HG02938 (cell line): ENCODE measurements at regions not wholly inside any gene's neighbourhood (a gene's known extent, or its start where the extent isn't known, plus 50 kb on each side); places are given as distances from the start of the nearest gene placed in this dataset.

Experiments
- ATAC-seq: cut with Tn5 transposase; IDR thresholded peaks from one replicate; pipeline ENCODE4 v1.9.1; 2021; ENCODE audit warnings: mild to moderate bottlenecking, moderate library complexity; ENCODE audit not compliant: unreplicated experiment

DNA sequence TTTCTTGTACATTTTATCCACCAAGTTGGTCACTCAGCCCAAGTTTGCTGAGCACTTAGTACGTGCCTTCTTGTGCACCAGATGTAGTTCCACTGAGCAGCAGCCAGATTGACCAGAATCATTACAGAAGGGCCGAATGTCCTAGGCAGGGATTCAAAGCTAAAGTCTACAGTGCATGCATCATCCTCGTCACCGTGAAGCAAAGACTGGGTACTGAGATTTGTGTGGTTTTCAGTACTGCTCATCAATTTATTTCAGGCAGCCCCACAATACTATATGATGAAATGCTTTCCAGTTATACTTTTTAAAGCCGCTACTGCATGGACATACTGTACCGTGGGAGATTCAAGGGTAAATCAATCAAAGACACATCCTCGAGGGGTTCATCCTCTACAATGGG, 227.0 kb downstream of the ARRDC4 start:
- ATAC-seq: no peak

DNA sequence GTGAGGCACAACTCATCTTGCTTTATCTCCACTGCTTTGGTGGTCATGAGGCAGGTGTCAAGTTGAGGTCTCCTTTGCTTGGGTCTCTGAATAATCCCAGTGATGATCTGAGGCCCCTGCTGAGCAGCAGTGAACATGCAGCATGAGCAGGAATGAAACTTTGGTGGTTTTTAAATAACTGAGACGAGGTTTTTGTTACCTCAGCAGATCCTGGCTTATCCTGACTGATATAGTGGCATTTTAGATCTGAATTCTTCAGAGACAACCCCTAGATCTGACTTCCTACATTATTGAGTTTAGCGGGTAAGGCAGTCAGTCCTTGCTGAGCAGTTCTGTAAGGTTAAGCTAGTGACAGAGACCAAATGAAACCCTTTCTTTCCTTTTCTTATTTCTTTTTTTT, 230.4 kb downstream of the ARRDC4 start:
- ATAC-seq: no peak

DNA sequence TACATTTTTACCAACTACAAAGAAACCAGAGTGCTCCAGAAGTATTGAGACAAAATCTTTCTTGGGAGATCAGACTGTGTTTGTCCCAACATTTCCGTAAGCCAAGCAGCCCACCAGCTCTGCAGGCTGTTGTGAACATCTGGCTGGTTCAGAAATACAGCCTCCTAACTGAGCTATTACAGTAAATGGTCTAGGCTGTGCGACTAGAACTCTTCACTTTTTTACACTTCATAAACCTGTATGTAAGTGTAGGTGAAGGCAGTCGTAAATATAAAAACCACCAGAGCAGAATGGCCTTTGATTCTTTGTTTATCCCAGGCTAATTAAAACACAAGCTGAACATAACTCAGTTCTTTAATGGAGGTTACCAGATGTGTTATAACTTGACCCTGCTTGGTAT, 235.3 kb downstream of the ARRDC4 start:
- no peak for ATAC-seq

DNA sequence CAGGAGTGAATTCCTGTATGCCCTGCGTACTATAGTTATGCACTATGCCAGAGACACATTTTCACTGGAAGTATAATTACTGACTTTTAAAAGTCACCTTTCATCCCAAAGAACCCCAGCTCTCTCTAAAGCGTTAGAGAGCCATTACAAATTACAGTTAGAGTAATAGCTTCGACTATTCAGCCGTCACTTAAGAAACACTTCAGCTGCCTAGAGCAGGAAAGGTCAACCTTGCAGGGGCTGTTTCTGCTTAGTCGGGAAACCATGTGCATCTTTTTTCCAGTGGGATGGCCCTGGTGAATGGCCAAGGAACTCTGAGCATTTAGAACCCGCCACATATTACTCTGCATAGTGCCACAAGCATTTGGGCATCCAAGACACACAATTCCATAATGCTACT, 235.9 kb downstream of the ARRDC4 start:
- ATAC-seq: no peak

DNA sequence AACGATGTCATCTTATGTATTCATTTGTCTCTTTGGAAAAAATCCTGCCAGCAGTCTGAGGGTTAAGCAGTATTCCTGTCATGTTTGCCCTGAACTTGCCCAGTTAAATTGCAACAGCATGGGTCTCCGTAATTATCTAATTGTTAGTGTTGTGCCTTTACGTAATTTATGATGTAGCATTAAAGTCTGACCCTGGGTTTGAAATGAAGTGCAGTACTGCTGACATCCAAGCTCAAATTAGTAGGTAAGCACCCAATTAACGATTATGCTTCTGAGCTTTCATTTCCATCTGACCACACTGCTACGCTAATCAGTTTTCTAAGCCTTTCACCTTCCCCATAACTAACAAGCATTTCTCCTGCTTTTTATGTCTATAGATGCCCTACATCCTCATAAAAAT, 241.8 kb downstream of the ARRDC4 start:
- ATAC-seq: no peak

DNA sequence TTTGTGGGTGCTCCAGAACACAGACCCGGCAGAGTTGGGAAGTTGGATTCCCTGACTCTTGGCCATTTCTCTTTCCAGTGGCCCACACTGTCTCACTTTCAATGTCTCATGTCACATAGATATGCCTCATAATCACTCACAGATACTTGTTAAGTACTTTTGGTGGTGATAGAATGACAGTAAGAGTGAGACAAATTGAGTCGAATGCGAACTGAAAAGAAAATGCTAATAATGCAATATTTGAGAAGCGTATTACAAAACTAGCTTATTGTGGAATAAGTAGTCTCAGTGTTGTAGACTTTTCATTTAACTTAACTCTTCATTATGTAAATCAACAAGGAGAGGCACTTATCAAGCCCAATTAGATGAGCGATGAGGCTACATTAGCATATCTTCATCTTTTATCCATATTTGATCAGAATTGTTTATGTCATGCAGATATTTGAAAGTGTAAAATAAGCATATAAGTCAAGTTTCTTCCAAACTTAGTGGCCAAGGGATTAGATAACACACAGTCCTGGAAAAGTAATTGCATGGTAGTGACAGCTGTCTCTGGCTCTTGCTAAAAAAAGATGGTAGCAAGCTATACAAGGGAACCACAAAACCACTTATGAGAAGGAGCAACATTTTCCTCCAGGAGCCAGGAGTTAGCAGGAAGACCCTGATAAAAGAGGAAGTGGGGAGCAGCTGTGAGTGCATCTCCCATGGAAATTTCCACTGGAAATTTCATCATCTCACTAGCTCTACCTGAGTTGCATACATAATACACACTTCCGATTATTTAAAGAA, 243.6 kb downstream of the ARRDC4 start:
- no peak for ATAC-seq

DNA sequence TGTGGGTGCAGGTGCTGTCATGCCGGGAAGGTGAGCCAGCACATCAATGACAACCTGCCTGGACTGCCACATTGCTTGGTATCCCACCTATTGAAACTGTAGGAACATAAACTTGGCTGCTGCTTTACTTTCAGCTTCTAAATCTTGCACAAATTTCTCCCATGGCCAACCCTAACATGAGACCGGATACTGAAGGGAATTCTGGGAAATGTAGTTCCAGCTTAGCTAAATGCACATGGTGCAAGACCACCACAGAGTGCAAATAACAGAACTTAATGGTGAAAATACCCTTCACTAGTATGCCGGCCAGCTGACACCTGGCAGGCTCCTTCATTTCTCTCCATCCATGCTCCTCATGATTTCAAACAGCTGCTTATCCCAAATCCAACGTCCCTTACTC, 247.4 kb downstream of the ARRDC4 start:
- ATAC-seq: no peak

DNA sequence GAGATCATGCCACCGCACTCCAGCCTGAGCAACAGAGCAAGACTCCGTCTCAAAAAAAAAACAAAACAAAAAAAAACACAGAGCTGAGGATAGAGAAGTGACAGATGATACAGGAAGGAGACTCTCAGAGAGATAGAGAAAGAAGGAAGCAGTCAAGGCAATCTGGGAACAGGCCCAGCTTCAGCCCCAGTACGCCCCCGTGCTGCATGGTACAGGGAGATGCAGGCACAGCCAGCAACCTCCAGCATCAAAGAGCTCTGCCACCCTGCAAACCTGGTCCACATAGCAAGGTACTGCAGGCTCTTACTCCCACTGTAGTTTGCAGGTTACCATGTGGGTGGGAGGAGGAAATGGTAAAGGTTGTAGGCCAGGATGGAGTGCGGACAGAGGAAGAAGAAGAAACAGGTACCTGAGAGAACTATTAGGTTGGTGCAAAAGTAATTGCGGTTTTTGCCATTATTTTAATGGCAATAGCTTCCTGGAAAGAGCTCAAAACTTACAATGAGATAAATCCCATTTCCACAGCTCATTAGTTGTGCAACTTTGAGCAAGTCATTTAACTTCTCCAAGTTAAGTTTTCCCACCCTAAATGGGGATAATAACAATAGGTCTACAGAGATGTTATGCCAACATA, 253.0 kb downstream of the ARRDC4 start:
- ATAC-seq: no peak

DNA sequence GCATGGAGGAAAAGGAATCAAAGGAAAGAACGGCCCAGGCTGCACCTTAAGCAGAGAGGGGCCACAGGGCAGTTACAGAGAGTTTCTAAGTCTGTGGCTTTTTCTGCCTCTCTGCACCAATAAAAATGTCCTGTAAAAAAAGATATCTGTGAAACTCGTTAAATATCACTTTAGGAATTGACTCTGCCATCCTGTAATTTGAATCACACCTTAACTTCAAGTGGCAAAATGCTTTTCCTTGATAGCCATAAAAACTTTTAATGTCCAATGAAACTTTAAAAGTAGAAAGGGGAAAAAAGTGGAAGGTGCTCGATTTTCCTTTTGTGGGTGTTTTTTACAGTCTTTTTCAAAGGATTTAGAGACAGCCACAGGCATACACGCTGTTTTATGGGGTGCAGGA, 255.7 kb downstream of the ARRDC4 start:
- no peak for ATAC-seq

DNA sequence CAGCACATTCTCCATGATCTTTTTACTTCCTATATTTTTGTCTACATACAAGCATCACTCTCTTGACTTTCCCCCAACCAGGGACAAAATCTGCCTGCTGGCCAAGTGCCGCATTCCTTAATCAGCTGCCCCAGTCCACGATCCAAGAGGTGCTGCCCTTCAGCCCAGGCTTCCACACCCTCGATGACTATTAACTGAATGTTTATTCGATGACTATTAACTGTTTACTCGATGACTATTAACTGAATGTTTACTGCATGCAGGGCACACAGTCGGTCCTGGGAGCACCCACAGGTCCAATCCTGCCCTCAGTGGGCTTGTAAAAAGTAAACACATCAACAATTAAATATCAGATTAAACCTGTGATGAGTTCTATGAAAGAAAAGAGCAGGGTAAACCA, 256.9 kb downstream of the ARRDC4 start:
- no peak for ATAC-seq

DNA sequence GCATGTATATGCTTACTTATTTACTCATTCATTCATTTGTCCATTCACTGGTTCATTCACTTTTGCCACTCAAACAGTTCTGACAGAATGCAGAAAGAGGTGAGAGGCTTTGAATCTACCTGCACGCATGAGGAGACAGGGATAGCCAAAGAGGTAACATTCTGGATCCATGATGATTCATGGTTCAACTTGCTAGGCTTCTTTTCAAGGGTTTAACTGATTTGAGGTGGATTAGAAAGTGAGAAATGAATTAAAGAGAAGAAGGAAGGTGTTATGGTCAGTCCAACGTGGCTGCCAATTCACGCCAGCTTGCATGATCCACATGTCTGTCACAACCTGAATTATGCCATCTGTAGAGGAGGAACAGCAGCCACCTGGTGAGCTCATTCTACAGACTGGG, 260.6 kb downstream of the ARRDC4 start:
- no peak for ATAC-seq

DNA sequence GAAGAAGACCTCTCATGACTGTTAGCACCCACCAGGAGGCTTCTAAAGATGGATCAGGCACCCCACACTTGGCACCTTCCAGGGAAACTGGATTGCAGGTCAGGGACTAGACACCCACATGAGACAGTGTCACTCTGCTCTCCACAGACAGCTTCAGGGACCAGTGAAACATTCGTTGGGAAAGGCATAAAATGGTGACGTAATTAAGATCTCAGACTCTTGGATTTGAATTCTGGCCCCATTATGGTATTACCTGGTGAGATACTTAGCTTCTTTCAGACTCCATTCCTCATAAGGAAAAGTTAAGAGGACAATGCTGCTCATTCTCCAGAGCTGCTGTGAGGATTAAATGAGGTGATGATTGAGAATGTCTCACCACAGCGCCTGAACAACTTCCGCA, 261.1 kb downstream of the ARRDC4 start:
- no peak for ATAC-seq

DNA sequence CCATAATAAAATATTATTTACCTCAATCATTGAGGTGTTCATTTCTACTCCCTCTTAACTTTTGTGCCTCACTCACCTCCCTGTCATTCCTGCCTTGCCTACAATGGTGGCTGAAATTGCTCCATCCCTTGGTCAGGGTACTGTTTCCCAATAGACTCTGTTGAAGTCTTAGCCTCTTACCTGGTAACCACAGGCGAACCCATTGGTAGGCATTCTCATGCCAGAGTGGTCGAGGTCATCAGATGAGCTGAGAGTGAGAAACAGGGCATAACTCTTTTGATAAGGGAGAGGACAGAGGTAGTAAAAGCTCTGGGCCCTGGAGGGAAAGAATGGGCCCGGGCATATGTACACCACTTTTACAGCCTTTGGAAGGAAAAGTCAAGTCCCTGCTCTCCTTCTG, 265.6 kb downstream of the ARRDC4 start:
- no peak for ATAC-seq

DNA sequence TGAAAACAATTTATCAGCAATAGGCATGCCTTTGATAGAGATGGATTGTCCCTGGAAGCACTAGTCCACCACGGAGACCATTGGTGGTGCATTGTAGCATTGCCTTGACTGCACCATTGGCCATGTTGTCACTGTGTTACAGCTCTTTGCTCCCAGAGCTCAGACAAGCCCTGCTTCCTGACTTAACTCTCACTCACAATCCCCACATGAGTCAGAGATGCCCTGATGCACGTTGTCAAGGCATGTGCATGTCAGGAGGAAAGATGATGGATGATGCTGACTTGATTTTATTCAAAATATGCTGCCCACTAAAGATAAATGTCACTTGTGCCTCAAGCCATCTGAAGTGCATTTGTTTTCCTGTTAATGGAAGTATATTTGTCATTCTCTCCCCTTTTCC, 266.1 kb downstream of the ARRDC4 start:
- no peak for ATAC-seq

DNA sequence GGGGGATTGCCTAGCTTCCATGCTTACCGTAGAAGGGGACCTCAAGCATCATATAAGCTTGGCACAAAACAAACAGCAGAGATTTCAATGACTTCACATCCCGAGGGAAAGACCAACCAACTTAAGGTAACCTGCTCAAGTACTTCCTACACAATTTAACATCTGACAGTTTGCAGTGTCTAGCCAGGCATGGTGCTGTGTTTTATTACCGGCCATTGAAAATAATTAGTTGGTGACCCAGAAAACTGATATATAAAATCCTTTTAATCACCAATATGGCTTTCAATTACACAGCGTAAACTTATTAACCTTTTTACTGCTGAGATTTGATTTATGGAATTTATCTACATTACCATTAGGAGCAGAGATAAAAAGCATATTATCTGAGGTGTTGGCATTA, 268.3 kb downstream of the ARRDC4 start:
- ATAC-seq: no peak

DNA sequence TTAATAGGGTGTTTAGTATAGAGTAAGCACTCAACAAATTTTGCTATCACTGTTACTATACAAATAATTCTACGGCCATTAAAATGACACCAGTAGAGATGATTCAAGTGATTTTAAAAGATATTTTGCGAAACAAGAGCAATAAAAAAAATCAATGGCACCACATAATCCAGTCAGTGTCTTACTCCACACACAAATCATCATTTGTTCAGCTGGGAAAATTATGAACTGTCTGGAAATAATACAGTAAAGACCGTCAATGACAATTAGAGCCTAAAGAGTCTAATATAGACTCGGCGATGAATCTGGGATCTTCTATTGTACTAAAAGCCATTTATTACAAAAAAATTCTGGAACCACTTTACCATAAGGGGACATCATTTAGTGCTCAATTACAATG, 270.5 kb downstream of the ARRDC4 start:
- ATAC-seq: no peak

DNA sequence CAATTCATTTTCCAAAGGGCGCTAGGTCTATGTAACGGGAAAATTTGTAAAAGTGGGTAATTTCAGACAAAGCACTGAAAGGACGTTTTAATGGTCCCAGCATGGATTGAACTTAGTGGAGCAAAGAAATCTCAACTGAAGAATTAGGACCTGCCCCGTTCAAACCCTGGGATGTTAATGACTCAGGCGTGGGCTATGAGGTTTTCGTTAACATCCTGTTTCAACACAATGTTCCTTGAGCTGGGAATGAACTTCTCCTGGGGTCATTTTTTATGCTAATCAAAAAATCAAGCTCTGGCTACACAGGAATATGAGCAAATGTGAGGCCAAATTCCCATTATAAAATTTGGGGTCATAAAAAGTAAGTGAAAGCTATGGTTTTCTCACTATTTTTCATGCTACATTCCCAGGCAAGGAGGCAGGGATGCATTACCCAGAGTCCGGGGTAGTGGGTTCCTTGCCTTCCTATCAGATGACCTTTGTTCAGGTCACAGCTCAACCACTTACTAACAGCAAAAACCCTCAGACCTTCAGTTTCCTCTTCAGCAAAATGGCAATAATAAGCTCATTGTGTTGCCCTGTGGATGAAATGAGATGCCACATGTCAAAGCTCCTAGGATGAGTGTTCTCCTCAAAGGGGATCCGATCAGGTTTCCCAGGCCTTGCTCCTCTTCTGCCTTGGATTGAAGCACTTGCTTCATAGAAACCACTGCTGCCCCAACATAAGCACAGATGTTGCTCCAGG, 271.4 kb downstream of the ARRDC4 start:
- ATAC-seq: no peak

DNA sequence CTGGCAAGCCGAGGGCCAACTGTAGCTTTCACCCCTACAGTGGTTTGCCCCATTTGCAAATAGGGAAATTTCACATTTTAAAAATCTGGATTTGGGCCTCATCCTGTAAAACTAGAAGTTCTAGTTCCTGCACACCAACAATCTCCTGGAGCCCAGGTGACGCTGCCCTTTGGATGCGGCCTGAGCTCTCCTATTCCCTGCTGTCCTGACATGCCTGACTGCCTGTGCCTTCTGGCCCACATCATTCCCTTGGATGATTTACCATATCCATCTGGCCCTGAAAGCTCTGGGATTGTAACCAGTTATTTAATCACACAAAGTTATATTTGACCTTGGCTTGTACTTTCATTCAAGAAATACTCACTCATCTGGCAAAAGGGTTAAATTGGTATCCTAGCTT, 272.3 kb downstream of the ARRDC4 start:
- no peak for ATAC-seq

DNA sequence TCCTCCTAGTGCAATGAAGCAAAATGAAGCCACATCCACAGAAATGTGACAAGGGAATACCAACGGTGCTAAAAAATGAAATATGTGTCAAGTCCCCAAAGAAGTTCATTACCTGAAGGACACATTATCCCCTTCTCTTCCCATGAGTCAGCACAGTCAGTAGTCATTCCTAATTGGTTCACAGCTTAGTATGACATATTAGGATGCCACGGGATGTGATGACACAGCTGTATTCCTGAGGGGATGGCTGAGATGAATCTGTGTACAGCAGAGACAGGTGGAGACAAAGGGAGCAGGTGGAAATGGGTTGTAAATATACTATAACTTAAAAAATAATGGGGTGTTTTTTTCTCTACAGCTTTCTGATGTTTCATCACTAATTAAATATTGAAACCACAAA, 273.4 kb downstream of the ARRDC4 start:
- ATAC-seq: no peak

DNA sequence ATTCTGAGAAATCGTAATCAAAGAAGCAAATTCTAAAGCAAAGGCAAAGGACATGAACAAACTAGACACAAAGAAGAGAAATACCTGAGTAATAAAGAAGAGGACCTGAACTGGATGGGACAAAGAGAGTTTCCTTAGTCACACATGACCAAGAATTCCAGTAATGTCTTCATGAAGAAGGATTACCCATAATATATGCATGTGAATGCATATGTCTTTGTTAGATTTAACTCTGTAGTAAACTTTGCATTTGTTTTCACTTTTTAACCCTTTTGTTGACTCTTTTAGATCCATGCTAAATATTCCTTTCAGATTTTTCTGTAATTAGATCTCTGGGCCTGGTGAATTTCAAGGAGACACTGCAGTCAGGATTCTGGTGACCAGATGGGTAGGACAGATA, 279.8 kb downstream of the ARRDC4 start:
- ATAC-seq: no peak

DNA sequence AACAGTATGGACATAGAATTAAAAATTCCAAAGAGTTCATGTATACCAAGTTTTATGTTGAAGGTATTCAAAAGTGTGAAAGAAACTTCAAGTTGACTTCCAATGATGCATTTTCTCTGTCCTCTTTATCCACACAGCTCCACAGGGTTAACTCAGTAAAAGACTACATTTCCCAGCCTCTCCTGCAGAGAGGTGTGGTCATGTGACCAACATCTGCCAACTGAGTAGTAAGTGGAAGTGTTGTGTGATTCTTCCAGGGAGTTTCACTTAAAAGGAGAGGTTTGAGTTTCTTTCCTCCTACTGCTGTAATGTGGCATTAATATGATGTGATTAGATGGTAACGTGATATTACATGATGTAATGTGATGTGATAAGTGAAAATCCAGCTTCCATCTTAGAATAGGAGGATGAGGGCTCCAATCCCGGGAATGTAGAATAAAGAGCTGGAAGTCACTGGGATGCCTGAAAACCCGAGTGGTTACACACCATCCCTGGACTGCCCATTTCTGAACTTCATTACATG, 280.6 kb downstream of the ARRDC4 start:
- no peak for ATAC-seq

DNA sequence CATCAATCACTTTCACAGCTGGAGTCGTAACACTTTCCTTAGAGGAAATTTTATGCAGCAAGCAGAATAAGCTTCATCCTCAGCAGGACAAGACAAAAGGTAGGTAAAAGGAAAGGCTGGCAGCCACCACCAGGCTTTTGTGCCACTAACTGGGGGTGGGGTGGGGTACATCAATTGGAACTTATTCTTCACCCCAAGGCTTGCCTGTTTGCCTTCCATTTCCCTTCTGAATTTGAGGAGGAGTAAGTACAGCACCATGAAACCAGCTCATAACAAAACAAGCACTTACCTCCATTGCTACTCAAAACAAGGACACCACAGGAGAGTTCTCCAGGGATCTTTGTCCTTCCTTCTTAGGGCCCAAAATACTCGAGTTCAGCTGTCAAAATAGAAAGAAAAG, 296.8 kb downstream of the ARRDC4 start:
- ATAC-seq: no peak
